ENCODE measurements at regions not wholly inside any gene's neighbourhood (a gene's known extent, or its start where the extent isn't known, plus 50 kb on each side); places are given as distances from the start of the nearest gene placed in this dataset.
"Not testable (repeated sequence)": the region's sequence is repeated elsewhere in the genome, so short reads cannot be mapped to it uniquely, and the experiment has no call there.

- Mint-ChIP-seq H3K36me3 (ENCODE audit: low read depth) (no peaks in the 10 kb centered on the region), H3K4me1 (no peaks in the 10 kb centered on the region), H3K4me3 (no peak overlapping the region), H3K9me3 (no peaks in the 10 kb centered on the region), H3K27ac (no peak overlapping the region), H3K27me3 (no peaks in the 10 kb centered on the region)
- CTCF ChIA-PET: no interaction called here
- no peak for DNase-seq
- POLR2A ChIA-PET: no interaction called here
These were observed 147.4 kb upstream of the HTR1E start for GRCh38 chr6:86789779-86790411.

DNA sequence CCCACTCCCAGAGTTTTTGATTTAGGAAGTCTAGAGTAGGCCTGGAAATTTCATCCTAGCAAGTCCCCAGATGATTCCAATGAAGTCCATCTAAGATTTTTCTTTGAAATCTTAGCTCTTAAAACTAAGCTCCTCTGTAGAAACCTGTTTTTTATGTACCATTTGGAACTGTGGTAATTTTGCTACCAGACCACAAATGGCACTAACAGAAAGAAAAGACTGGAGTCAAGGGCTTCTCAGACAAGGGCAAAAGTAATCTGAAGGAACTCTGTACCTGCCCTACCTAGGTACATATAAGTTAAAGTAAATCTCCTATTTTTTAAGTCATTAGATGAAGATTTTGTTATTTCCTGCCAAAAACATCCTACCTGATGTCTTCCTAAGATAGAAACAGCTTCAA, 155.0 kb upstream of the HTR1E start:
- H3K4me1 Mint-ChIP-seq: no peaks in the 10 kb centered on the region

DNA sequence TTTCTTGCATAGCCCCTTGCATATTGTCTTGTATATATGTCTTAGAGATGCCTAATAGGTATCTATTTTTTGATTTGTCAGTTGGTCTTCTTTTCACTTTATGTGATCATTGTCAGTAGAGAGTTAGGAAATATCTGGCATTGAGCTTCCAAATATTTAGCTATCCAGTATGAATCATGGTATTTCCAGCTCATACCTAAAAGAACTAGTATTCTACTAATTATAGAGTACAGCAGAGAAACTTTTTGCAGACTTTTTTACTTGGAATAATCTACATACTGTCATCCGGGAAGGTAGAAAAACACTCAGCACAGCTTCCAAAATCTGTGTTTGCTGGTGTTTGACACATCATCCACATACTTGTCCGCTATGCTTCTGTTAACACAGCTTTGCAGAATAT, 156.4 kb upstream of the HTR1E start:
- CTCF ChIA-PET: no interaction called here
- Mint-ChIP-seq H3K9me3 (no peaks in the 10 kb centered on the region), H3K27me3 (no peaks in the 10 kb centered on the region), H3K36me3 (ENCODE audit: low read depth) (no peaks in the 10 kb centered on the region), H3K27ac (no peak overlapping the region), H3K4me1 (no peaks in the 10 kb centered on the region), H3K4me3 (no peak overlapping the region)
- DNase-seq: no peak
- POLR2A ChIA-PET: no interaction called here

More for the DNA sequence above, 155.0 kb upstream of the HTR1E start:
- Mint-ChIP-seq H3K36me3 (ENCODE audit: low read depth) (no peaks in the 10 kb centered on the region), H3K27me3 (no peaks in the 10 kb centered on the region), H3K9me3 (no peaks in the 10 kb centered on the region), H3K27ac (no peak overlapping the region), H3K4me3 (no peak overlapping the region)
- DNase-seq: no peak
- ChIA-PET POLR2A (no interaction called here), CTCF (no interaction called here)

DNA sequence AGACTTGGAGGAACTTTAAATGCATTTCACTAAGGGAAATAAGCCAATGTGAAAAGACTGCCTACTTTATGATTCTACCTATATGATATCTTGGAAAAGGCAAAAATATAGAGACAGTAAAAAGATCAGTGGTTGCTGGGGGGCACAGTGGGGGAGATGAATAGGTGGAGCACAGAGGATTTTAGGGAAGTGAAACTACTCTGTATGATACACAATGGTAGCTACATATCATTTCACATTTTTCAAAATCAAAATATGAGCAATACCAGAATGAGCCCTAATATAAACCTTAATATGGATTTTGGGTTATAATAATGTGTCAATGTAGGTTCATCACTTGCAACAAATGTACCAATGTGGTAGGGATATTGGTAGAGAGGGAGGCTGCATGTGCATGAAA, 161.4 kb upstream of the HTR1E start:
- Mint-ChIP-seq H3K4me1 (no peaks in the 10 kb centered on the region), H3K27me3 (no peaks in the 10 kb centered on the region), H3K4me3 (no peak overlapping the region), H3K9me3 (no peaks in the 10 kb centered on the region), H3K36me3 (ENCODE audit: low read depth) (no peaks in the 10 kb centered on the region), H3K27ac (no peak overlapping the region)
- no peak for DNase-seq
- POLR2A ChIA-PET: no interaction called here
- CTCF ChIA-PET: no interaction called here

- ChIA-PET POLR2A (no interaction called here), CTCF (interaction anchor here (0.6 to 0.8 kb wide), 3 partner anchors 8 to 183 kb away, joined by 3 to 6 read pairs (median 4); no protein-coding TSS in a partner anchor)
- Mint-ChIP-seq H3K4me3 (no peak overlapping the region), H3K4me1 (no peaks in the 10 kb centered on the region), H3K36me3 (ENCODE audit: low read depth) (no peaks in the 10 kb centered on the region), H3K27me3 (no peaks in the 10 kb centered on the region), H3K9me3 (peaks cover 7% of the 10 kb centered on the region), H3K27ac (no peak overlapping the region)
- no peak for DNase-seq
These were observed 172.1 kb upstream of the HTR1E start for GRCh38 chr6:86765211-86765610.

DNA sequence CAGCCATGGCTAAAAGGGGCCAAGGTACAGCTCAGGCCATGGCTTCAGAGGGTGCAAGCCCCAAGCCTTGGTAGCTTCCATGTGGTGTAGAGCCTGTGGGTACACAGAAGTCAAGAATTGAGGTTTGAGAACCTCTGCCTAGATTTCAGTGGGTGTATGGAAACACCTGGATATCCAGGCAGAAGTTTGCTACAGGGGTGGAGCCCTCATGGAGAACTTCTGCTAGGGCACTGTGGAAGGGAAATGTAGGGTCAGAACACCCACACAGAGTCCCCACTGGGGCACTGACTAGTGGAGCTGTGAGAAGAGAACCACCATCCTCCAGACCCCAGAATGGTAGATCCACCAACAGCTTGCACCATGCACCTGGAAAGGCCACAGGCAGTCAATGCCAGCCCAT, 177.4 kb upstream of the HTR1E start:
- H3K9me3 Mint-ChIP-seq; H3K4me3 Mint-ChIP-seq; H3K27me3 Mint-ChIP-seq; H3K36me3 Mint-ChIP-seq (ENCODE audit: low read depth); H3K4me1 Mint-ChIP-seq; POLR2A ChIA-PET; H3K27ac Mint-ChIP-seq; CTCF ChIA-PET; DNase-seq: not testable (repeated sequence)

- Mint-ChIP-seq H3K4me3 (no peak overlapping the region), H3K36me3 (ENCODE audit: low read depth) (no peaks in the 10 kb centered on the region), H3K4me1 (no peaks in the 10 kb centered on the region), H3K9me3 (peaks cover 4% of the 10 kb centered on the region), H3K27ac (no peak overlapping the region), H3K27me3 (no peaks in the 10 kb centered on the region)
- ChIA-PET POLR2A (no interaction called here), CTCF (interaction anchor here (0.5 kb wide), 1 partner anchor 8 kb away, joined by 3 read pairs; no protein-coding TSS in a partner anchor)
- DNase-seq: no peak
These were observed 180.6 kb upstream of the HTR1E start for GRCh38 chr6:86756640-86757229.

DNA sequence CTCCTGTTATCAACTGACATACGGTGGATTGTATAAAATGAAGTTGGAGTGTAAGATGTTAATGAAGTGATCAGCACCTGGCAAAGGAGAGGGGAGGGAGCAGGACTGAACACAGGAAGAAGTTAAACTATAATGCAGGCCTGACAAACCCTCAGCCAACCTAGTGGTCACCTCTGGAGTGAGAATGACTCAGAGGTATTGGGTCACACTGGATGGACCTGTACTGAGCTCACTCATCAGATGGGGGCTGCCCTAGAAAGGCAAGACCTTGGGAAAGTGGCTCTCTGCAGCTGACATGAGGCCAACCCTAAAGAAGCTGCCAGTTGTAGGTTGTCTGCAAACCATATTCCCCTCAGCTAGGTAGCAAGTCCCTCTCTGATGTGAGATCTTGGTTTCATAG, 193.3 kb upstream of the HTR1E start:
- no peaks in the 10 kb centered on the region for H3K4me1 Mint-ChIP-seq
- no peak for DNase-seq
- H3K4me3 Mint-ChIP-seq: no peak overlapping the region
- ChIA-PET POLR2A (no interaction called here), CTCF (no interaction called here)
- H3K36me3 Mint-ChIP-seq (ENCODE audit: low read depth): no peaks in the 10 kb centered on the region
- H3K27me3 Mint-ChIP-seq: no peaks in the 10 kb centered on the region
- no peaks in the 10 kb centered on the region for H3K9me3 Mint-ChIP-seq
- H3K27ac Mint-ChIP-seq: no peak overlapping the region

DNA sequence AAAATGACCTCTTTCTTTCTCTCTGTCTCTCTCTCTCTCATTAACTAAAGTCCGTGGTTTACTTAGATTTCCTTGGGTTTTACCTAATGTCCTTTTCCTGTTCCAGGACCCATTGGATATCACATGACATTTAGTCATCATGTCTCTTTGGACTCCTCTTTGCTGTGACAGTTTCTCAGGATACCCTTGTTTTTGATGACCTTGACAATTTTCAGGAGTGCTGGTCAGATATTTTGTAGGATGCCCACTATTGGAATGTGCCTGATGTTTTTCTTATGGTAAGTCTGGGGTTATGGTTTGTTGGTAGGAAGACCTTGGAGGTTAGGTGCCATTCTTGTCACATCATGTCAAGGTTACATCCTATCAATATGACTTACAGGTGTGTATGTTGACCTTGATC, 199.2 kb upstream of the HTR1E start:
- Mint-ChIP-seq H3K4me3 (no peak overlapping the region), H3K27ac (no peak overlapping the region), H3K9me3 (peaks cover 8% of the 10 kb centered on the region), H3K27me3 (no peaks in the 10 kb centered on the region), H3K4me1 (no peaks in the 10 kb centered on the region), H3K36me3 (ENCODE audit: low read depth) (no peaks in the 10 kb centered on the region)
- CTCF ChIA-PET: no interaction called here
- POLR2A ChIA-PET: no interaction called here
- no peak for DNase-seq

DNA sequence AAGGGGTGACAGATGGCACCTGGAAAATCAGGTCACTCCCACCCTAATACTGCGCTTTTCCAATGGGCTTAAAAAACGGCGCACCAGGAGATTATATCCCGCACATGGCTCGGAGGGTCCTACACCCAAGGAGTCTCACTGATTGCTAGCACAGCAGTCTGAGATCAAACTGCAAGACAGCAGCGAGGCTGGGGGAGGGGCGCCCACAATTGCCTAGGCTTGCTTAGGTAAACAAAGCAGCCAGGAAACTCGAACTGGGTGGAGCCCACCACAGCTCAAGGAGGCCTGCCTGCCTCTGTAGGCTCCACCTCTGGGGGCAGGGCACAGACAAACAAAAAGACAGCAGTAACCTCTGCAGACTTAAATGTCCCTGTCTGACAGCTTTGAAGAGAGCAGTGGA, 205.7 kb upstream of the HTR1E start:
- H3K4me3 Mint-ChIP-seq; CTCF ChIA-PET; H3K36me3 Mint-ChIP-seq (ENCODE audit: low read depth); H3K27me3 Mint-ChIP-seq; H3K4me1 Mint-ChIP-seq; POLR2A ChIA-PET; H3K27ac Mint-ChIP-seq; DNase-seq: not testable (repeated sequence)
- peaks cover 14% of the 10 kb centered on the region for H3K9me3 Mint-ChIP-seq

DNA sequence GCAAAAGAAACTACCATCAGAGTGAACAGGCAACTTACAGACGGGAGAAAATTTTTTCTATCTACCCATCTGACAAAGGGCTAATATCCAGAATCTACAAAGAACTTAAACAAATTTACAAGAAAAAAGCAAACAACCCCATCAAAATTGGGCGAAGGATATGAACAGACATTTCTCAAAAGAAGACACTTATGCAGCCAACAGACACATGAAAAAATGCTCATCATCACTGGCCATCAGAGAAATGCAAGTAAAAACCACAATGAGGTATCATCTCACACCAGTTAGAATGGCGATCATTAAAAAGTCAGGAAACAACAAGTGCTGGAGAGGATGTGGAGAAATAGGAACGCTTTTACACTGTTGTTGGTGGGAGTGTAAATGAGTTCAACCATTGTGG, 206.6 kb upstream of the HTR1E start:
- H3K27ac Mint-ChIP-seq; H3K36me3 Mint-ChIP-seq (ENCODE audit: low read depth); POLR2A ChIA-PET; H3K27me3 Mint-ChIP-seq; H3K4me1 Mint-ChIP-seq; DNase-seq; H3K4me3 Mint-ChIP-seq: not testable (repeated sequence)
- CTCF ChIA-PET: interaction anchor here (1.2 kb wide), 1 partner anchor 36 kb away, joined by 3 read pairs; no protein-coding TSS in a partner anchor
- H3K9me3 Mint-ChIP-seq: peaks cover 14% of the 10 kb centered on the region

DNA sequence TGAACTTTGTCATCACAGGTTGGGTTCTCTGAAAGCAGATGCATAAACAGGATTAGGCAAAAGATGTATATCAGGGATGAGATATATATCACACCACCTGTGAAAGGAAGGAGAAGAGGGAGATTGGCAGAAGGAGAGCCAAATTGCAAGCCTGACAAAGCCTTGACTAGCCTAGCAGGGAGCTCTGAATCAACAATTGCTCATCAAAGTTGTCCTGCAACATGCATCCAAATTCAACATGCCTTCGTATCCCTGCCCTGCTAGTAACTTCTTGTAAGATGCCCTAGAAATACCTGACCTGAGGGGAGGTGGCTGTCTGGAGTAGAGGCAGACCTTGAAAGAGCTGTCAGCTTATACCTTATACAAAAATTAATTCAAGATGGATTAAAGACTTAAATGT, 207.1 kb upstream of the HTR1E start:
- CTCF ChIA-PET: interaction anchor here (1.2 kb wide), 1 partner anchor 35 kb away, joined by 3 read pairs; no protein-coding TSS in a partner anchor
- Mint-ChIP-seq H3K4me1 (no peaks in the 10 kb centered on the region), H3K27ac (no peak overlapping the region), H3K27me3 (no peaks in the 10 kb centered on the region), H3K9me3 (peaks cover 14% of the 10 kb centered on the region), H3K4me3 (no peak overlapping the region), H3K36me3 (ENCODE audit: low read depth) (no peaks in the 10 kb centered on the region)
- no peak for DNase-seq
- POLR2A ChIA-PET: no interaction called here

- no peak for DNase-seq
- Mint-ChIP-seq H3K4me3 (no peak overlapping the region), H3K4me1 (no peaks in the 10 kb centered on the region), H3K27ac (no peak overlapping the region), H3K27me3 (no peaks in the 10 kb centered on the region), H3K9me3 (peaks cover 14% of the 10 kb centered on the region), H3K36me3 (ENCODE audit: low read depth) (no peaks in the 10 kb centered on the region)
- POLR2A ChIA-PET: no interaction called here
- CTCF ChIA-PET: no interaction called here
These were observed 208.4 kb upstream of the HTR1E start for GRCh38 chr6:86728976-86729375.

DNA sequence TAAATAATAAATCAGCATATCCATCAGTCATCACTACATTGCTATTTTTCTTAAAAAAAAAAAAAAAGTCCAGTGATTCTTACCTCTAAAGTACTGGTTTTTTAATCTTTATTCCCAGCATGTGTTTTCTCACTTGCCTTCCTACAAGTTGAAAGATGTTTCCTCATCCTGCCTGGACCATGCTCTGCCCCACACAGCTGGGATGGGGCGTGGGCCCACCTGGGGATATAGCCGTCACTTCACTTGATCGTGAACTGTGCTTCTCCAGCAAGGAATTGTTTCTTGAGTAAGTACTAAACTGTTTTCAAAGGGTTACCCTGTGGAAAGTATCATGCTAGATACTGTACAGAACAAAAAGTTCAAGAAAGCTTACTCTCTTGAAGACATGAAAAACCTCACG, 212.6 kb upstream of the HTR1E start:
- CTCF ChIA-PET: no interaction called here
- no peak overlapping the region for H3K27ac Mint-ChIP-seq
- H3K36me3 Mint-ChIP-seq (ENCODE audit: low read depth): no peaks in the 10 kb centered on the region

More for the DNA sequence above, 212.6 kb upstream of the HTR1E start:
- DNase-seq: no peak
- POLR2A ChIA-PET: no interaction called here
- H3K9me3 Mint-ChIP-seq: peaks cover 2% of the 10 kb centered on the region
- no peaks in the 10 kb centered on the region for H3K4me1 Mint-ChIP-seq
- no peak overlapping the region for H3K4me3 Mint-ChIP-seq
- no peaks in the 10 kb centered on the region for H3K27me3 Mint-ChIP-seq

Data from activated CD4-positive, alpha-beta T cell treated with anti-CD3 and anti-CD28 coated beads, Interleukin-2, amount 10 ng/mL, durations not matched to agents 7 days and 5 days (primary cell).